Fibroblast of gingiva (primary cell): ENCODE measurements at regions not wholly inside any gene's neighbourhood (a gene's known extent, or its start where the extent isn't known, plus 50 kb on each side); places are given as distances from the start of the nearest gene placed in this dataset.

Experiments used
- DNase-seq: peaks from one replicate; pipeline ENCODE4 v3.0.0-alpha.2; 2011; ENCODE audit warnings: low read depth

GRCh38 chr22:48591286-48592065, 1236.2 kb downstream of the BRD1 start:
- no peak for DNase-seq

GRCh38 chr22:48589901-48590300, 1237.8 kb downstream of the BRD1 start:
- DNase-seq: no peak

- no peak for DNase-seq
These were observed 1238.7 kb downstream of the BRD1 start for GRCh38 chr22:48588878-48589450.

GRCh38 chr22:48588151-48588877, 1239.4 kb downstream of the BRD1 start:
- DNase-seq: no peak

- no peak for DNase-seq
These were observed 1240.3 kb downstream of the BRD1 start for GRCh38 chr22:48587236-48587865.

- no peak for DNase-seq
These were observed 1240.9 kb downstream of the BRD1 start for GRCh38 chr22:48586799-48587185.

- no peak for DNase-seq
These were observed 1241.5 kb downstream of the BRD1 start for GRCh38 chr22:48585916-48586798.

- no peak for DNase-seq
These were observed 1243.5 kb downstream of the BRD1 start for GRCh38 chr22:48584170-48584569.

- DNase-seq: no peak
These were observed 1245.7 kb downstream of the BRD1 start for GRCh38 chr22:48581796-48582469.

- DNase-seq: no peak
These were observed 1246.4 kb downstream of the BRD1 start for GRCh38 chr22:48581205-48581766.

- no peak for DNase-seq
These were observed 1247.1 kb downstream of the BRD1 start for GRCh38 chr22:48580481-48580970.

GRCh38 chr22:48579928-48580309, 1247.8 kb downstream of the BRD1 start:
- no peak for DNase-seq

GRCh38 chr22:48579043-48579927, 1248.4 kb downstream of the BRD1 start:
- no peak for DNase-seq

- no peak for DNase-seq
These were observed 1249.3 kb downstream of the BRD1 start for GRCh38 chr22:48578138-48579042.

- DNase-seq: no peak
These were observed 1250.0 kb downstream of the BRD1 start for GRCh38 chr22:48577691-48578090.

- DNase-seq: no peak
These were observed 1250.5 kb downstream of the BRD1 start for GRCh38 chr22:48577014-48577690.

GRCh38 chr22:48576333-48577013, 1251.2 kb downstream of the BRD1 start:
- no peak for DNase-seq
